GDM1 (cell line): ENCODE measurements at regions not wholly inside any gene's neighbourhood (a gene's known extent, or its start where the extent isn't known, plus 50 kb on each side); places are given as distances from the start of the nearest gene placed in this dataset.

Experiments
- DNase-seq: peaks from one replicate; lab custom pipeline; 2025; lab: John Stamatoyannopoulos, UW

- no peak for DNase-seq
Observed at GRCh38 chr17:72426321-72426720, 305.5 kb downstream of the SOX9 start.

- no peak for DNase-seq
Observed at GRCh38 chr17:72426948-72427760, 306.3 kb downstream of the SOX9 start.

GRCh38 chr17:72427761-72428109, 306.9 kb downstream of the SOX9 start:
- no peak for DNase-seq

- DNase-seq, result no peak
Observed at GRCh38 chr17:72429066-72429638, 308.3 kb downstream of the SOX9 start.

- no peak for DNase-seq
Observed at GRCh38 chr17:72430611-72431432, 310.0 kb downstream of the SOX9 start.

GRCh38 chr17:72432143-72432621, 311.4 kb downstream of the SOX9 start:
- DNase-seq, result no peak

- DNase-seq, result no peak
Observed at GRCh38 chr17:72432881-72433280, 312.1 kb downstream of the SOX9 start.

- no peak for DNase-seq
Observed at GRCh38 chr17:72433797-72434196, 313.0 kb downstream of the SOX9 start.

- DNase-seq, result no peak
Observed at GRCh38 chr17:72434581-72434980, 313.8 kb downstream of the SOX9 start.

- DNase-seq, result no peak
Observed at GRCh38 chr17:72434991-72435618, 314.3 kb downstream of the SOX9 start.

GRCh38 chr17:72438783-72439182, 318.0 kb downstream of the SOX9 start:
- DNase-seq, result no peak

- no peak for DNase-seq
Observed at GRCh38 chr17:72439893-72440502, 319.2 kb downstream of the SOX9 start.

- DNase-seq, result no peak
Observed at GRCh38 chr17:72440961-72441360, 320.1 kb downstream of the SOX9 start.

- DNase-seq, result no peak
Observed at GRCh38 chr17:72441909-72442308, 321.1 kb downstream of the SOX9 start.

- DNase-seq, result no peak
Observed at GRCh38 chr17:72444517-72445054, 323.8 kb downstream of the SOX9 start.

GRCh38 chr17:72445055-72445991, 324.5 kb downstream of the SOX9 start:
- DNase-seq, result no peak

- DNase-seq, result no peak
Observed at GRCh38 chr17:72446118-72446517, 325.3 kb downstream of the SOX9 start.

- DNase-seq, result no peak
Observed at GRCh38 chr17:72446525-72447250, 325.9 kb downstream of the SOX9 start.

- no peak for DNase-seq
Observed at GRCh38 chr17:72447251-72447640, 326.4 kb downstream of the SOX9 start.

- no peak for DNase-seq
Observed at GRCh38 chr17:72448019-72448418, 327.2 kb downstream of the SOX9 start.
